Astrocyte (in vitro differentiated cells and primary cell): ENCODE measurements at regions not wholly inside any gene's neighbourhood (a gene's known extent, or its start where the extent isn't known, plus 50 kb on each side); places are given as distances from the start of the nearest gene placed in this dataset.

ENCODE experiments used
- DNase-seq: peaks from one replicate; pipeline ENCODE4 v3.0.0-alpha.2; 2010; ENCODE audit warnings: low read depth
- FAIRE-seq: peaks from 2 replicates; lab custom pipeline; 2011; peaks lifted over from hg19 to GRCh38; lab: Jason Lieb, UNC
- H2AFZ ChIP-seq: 2 replicates; pipeline ENCODE4 v1.6.0; 2012; ENCODE audit warnings: low read depth, low read length, inconsistent platforms
- H3K27ac ChIP-seq: 2 replicates; pipeline ENCODE4 v1.5.1; 2011; ENCODE audit warnings: low read depth, low read length, inconsistent platforms
- H3K27me3 ChIP-seq: 2 replicates; pipeline ENCODE4 v1.6.0; 2011; ENCODE audit warnings: low read length, inconsistent platforms; ENCODE audit not compliant: insufficient read depth
- H3K36me3 ChIP-seq: 2 replicates; pipeline ENCODE4 v1.5.1; 2011; ENCODE audit warnings: low read length, inconsistent platforms; ENCODE audit not compliant: insufficient read depth
- H3K4me1 ChIP-seq: 2 replicates; pipeline ENCODE4 v1.5.1; 2011; ENCODE audit warnings: low read length, inconsistent platforms; ENCODE audit not compliant: insufficient read depth
- H3K4me2 ChIP-seq: 2 replicates; pipeline ENCODE4 v1.6.0; 2012; ENCODE audit warnings: low read length, inconsistent platforms
- H3K4me3 ChIP-seq: 2 replicates; pipeline ENCODE4 v1.5.1; 2011; ENCODE audit warnings: low read depth, mild to moderate bottlenecking, low read length, inconsistent platforms; ENCODE audit not compliant: insufficient read depth
- H3K79me2 ChIP-seq: 2 replicates; pipeline ENCODE4 v1.6.0; 2012; ENCODE audit warnings: mild to moderate bottlenecking, low read length, inconsistent platforms; ENCODE audit not compliant: insufficient read depth
- H3K9ac ChIP-seq: 2 replicates; pipeline ENCODE4 v1.6.0; 2012; ENCODE audit warnings: mild to moderate bottlenecking, low read length, inconsistent platforms
- H3K9me3 ChIP-seq: 2 replicates; pipeline ENCODE4 v1.5.1; 2012; ENCODE audit warnings: low read depth, mild to moderate bottlenecking, low read length, inconsistent platforms; ENCODE audit not compliant: insufficient read depth
- H4K20me1 ChIP-seq: 2 replicates; pipeline ENCODE4 v1.6.0; 2012; ENCODE audit warnings: low read length, inconsistent platforms; ENCODE audit not compliant: insufficient read depth
- H3K27ac Mint-ChIP-seq: one replicate; pipeline ENCODE4 v1.8.0; 2021; ENCODE audit warnings: mild to moderate bottlenecking, mixed read lengths; ENCODE audit not compliant: unreplicated experiment
- H3K27me3 Mint-ChIP-seq: one replicate; pipeline ENCODE4 v1.8.0; 2021; ENCODE audit warnings: low read depth, mixed read lengths; ENCODE audit not compliant: unreplicated experiment
- H3K36me3 Mint-ChIP-seq: one replicate; pipeline ENCODE4 v1.8.0; 2021; ENCODE audit warnings: low read depth, mixed read lengths; ENCODE audit not compliant: unreplicated experiment
- H3K4me1 Mint-ChIP-seq: one replicate; pipeline ENCODE4 v1.8.0; 2021; ENCODE audit warnings: low read depth, mixed read lengths; ENCODE audit not compliant: unreplicated experiment
- H3K4me3 Mint-ChIP-seq: one replicate; pipeline ENCODE4 v1.8.0; 2021; ENCODE audit warnings: mild to moderate bottlenecking, moderate library complexity, mixed read lengths; ENCODE audit not compliant: unreplicated experiment
- H3K9me3 Mint-ChIP-seq: one replicate; pipeline ENCODE4 v1.8.0; 2021; ENCODE audit warnings: mild to moderate bottlenecking, mixed read lengths; ENCODE audit not compliant: unreplicated experiment
- CTCF ChIP-seq: IDR thresholded peaks from 2 replicates; pipeline ENCODE4 v1.5.1; 2011; ENCODE audit warnings: low read depth, mild to moderate bottlenecking, inconsistent platforms, low read length, moderate library complexity; ENCODE audit not compliant: insufficient read depth
- EZH2 ChIP-seq: IDR thresholded peaks from 2 replicates; pipeline ENCODE4 v1.6.1; 2012; ENCODE audit warnings: mild to moderate bottlenecking, low read length, inconsistent platforms; ENCODE audit not compliant: insufficient read depth

- Histone ChIP-seq H3K4me1 (no peaks in the 10 kb centered on the region), H3K9ac (no peak overlapping the region), H3K27me3 (no peaks in the 10 kb centered on the region), H3K9me3 (no peaks in the 10 kb centered on the region), H2AFZ (no peak overlapping the region), H3K4me2 (no peak overlapping the region), H3K27ac (no peak overlapping the region), H4K20me1 (no peaks in the 10 kb centered on the region), H3K36me3 (no peaks in the 10 kb centered on the region), H3K4me3 (no peak overlapping the region), H3K79me2 (no peaks in the 10 kb centered on the region)
- no peaks in the 10 kb centered on the region for H3K36me3 Mint-ChIP-seq
- no peak overlapping the region for H3K4me3 Mint-ChIP-seq
- DNase-seq (no peak), FAIRE-seq (no peak)
- no peaks in the 10 kb centered on the region for H3K27me3 Mint-ChIP-seq
- no peak overlapping the region for H3K27ac Mint-ChIP-seq
- TF ChIP-seq EZH2 (no peak), CTCF (no peak)
- no peaks in the 10 kb centered on the region for H3K4me1 Mint-ChIP-seq
- no peaks in the 10 kb centered on the region for H3K9me3 Mint-ChIP-seq
Measured at GRCh38 chr11:109208121-109208520, 213.9 kb upstream of the C11orf87 start.

- Mint-ChIP-seq H3K27ac (no peak overlapping the region), H3K9me3 (no peaks in the 10 kb centered on the region), H3K4me1 (no peaks in the 10 kb centered on the region), H3K4me3 (no peak overlapping the region), H3K27me3 (no peaks in the 10 kb centered on the region), H3K36me3 (no peaks in the 10 kb centered on the region)
- H3K27ac ChIP-seq: no peak overlapping the region
- FAIRE-seq (no peak), DNase-seq (no peak)
- no peak for TF ChIP-seq CTCF
- no peak for TF ChIP-seq EZH2
- no peaks in the 10 kb centered on the region for H4K20me1 ChIP-seq
- H3K27me3 ChIP-seq: no peaks in the 10 kb centered on the region
- H3K9ac ChIP-seq: no peak overlapping the region
- H3K4me2 ChIP-seq: no peak overlapping the region
- H3K9me3 ChIP-seq: no peaks in the 10 kb centered on the region
- no peaks in the 10 kb centered on the region for H3K36me3 ChIP-seq
- no peaks in the 10 kb centered on the region for H3K79me2 ChIP-seq
- no peak overlapping the region for H2AFZ ChIP-seq
- H3K4me3 ChIP-seq: no peak overlapping the region
- H3K4me1 ChIP-seq: no peaks in the 10 kb centered on the region
Measured at GRCh38 chr11:109209572-109209971, 212.4 kb upstream of the C11orf87 start.

GRCh38 chr11:109221190-109221589, 200.8 kb upstream of the C11orf87 start:
- H3K36me3 Mint-ChIP-seq: no peaks in the 10 kb centered on the region
- FAIRE-seq: no peak

More at GRCh38 chr11:109221190-109221589, 200.8 kb upstream of the C11orf87 start:
- Histone ChIP-seq H3K79me2 (no peaks in the 10 kb centered on the region), H3K4me2 (no peak overlapping the region), H3K4me1 (no peaks in the 10 kb centered on the region), H3K9ac (no peak overlapping the region), H3K36me3 (no peaks in the 10 kb centered on the region), H3K27ac (no peak overlapping the region), H4K20me1 (no peaks in the 10 kb centered on the region), H2AFZ (no peak overlapping the region), H3K27me3 (no peaks in the 10 kb centered on the region), H3K4me3 (no peak overlapping the region), H3K9me3 (no peaks in the 10 kb centered on the region)
- no peak for DNase-seq
- Mint-ChIP-seq H3K4me3 (no peak overlapping the region), H3K9me3 (peaks cover 3% of the 10 kb centered on the region), H3K27ac (no peak overlapping the region), H3K27me3 (no peaks in the 10 kb centered on the region), H3K4me1 (no peaks in the 10 kb centered on the region)
- TF ChIP-seq CTCF (no peak), EZH2 (no peak)
